ENCODE measurements at regions not wholly inside any gene's neighbourhood (a gene's known extent, or its start where the extent isn't known, plus 50 kb on each side); places are given as distances from the start of the nearest gene placed in this dataset.
A peak's percentile ranks its signal among the peaks of the same experiment; 100 is the strongest.
"Not testable (repeated sequence)": the region's sequence is repeated elsewhere in the genome, so short reads cannot be mapped to it uniquely, and the experiment has no call there.

GRCh38 chr6:126716032-126716431, 376.1 kb downstream of the CENPW start:
- in situ Hi-C loops (cut with HindIII; ENCODE audit: low pct_unique_long_range_greater_than_20kb, low sequenced_read_pairs): no loop called here
- no peak for DNase-seq (ENCODE audit: low read depth)

DNA sequence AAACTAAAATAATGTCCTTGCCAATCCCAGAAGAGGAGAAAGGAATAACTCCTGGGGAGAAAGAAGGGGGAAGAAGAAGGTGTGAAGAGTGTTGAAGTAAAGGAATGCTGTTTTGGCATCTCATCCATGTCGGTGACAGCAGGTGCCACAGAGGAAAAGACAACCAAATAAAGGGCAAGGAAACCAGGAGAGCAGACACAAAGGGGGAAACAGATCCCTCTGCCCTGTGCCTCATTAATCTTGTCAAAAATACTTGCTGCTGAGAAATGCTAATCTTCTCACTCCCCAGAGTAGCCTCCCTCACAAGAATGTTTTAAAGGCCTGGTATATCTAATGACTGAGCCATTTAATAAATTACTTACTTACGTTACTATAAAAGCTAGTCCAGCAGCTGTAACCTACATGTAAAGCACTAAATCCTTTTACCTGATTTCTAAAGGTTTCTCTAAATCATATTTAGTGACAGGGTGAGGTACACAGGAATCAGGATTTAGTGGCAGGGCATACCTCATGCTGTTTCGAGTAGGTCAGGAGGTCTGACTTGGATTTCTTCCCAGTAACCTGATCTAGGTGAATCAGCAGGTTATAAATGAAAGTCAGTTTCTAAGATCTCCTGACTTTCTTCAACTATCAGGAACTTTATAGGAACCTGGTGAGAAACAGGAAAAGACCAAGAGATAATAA, 377.1 kb downstream of the CENPW start:
- peak; percentile 4 for DNase-seq (ENCODE audit: low read depth)
- in situ Hi-C loops (cut with HindIII; ENCODE audit: low pct_unique_long_range_greater_than_20kb, low sequenced_read_pairs): no loop called here

- no peak for DNase-seq (ENCODE audit: low read depth)
- in situ Hi-C loops (cut with HindIII; ENCODE audit: low pct_unique_long_range_greater_than_20kb, low sequenced_read_pairs): no loop called here
Observed at GRCh38 chr6:126718600-126719327, 378.8 kb downstream of the CENPW start.

GRCh38 chr6:126720304-126720703, 380.4 kb downstream of the CENPW start:
- no peak for DNase-seq (ENCODE audit: low read depth)
- in situ Hi-C loops (cut with HindIII; ENCODE audit: low pct_unique_long_range_greater_than_20kb, low sequenced_read_pairs): no loop called here

- in situ Hi-C loops (cut with HindIII; ENCODE audit: low pct_unique_long_range_greater_than_20kb, low sequenced_read_pairs): no loop called here
- DNase-seq (ENCODE audit: low read depth): peak; percentile 42
Observed at GRCh38 chr6:126721581-126722160, 381.8 kb downstream of the CENPW start.

DNA sequence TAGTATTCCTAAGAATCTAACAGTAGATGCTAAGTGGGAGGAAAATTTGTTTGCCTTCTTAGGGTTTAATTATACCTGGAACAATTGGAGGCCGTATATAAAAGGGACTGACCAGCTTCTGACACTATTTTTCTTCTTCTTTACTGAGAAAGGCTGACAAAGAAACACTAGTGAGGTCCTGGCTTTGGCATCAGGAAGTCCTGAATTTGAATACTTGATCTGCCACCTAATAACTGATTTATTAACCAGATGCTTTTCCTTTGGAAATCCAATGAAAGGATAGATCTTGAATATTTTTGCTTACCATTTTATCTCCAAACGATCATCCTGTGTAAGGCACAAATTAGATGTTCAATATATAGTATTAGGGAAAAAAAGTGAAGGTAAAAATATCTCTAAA, 382.5 kb downstream of the CENPW start:
- no peak for DNase-seq (ENCODE audit: low read depth)
- in situ Hi-C loops (cut with HindIII; ENCODE audit: low pct_unique_long_range_greater_than_20kb, low sequenced_read_pairs): no loop called here

DNA sequence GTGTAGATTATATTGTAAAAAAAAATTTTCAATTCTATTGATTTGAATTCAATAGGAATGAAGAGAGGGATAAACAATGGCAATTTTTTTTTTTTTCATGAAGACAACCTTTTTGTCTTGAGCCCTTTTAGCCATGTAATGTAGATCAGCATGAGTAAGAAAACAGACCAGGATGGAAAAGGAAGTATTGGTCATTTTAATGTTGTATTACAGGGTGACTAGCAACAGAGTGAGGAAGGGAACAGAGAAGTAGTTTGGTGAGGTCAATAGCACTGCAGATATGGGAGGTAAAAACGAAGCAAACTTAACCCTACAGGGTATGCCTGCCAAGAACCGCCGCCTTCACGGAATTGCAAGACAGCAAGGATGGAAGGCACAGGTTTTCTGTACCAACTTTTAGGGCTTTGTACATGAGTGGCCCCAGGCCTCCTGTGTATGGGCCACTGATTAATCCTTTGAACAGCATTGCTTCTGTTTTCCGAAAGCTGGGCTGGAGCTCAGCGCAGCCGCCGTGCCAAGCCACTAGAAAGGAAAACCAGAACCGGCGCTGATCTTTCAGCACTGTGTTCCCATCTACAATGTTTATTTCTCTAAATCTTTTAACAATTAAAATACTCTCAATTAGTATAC, 383.7 kb downstream of the CENPW start:
- DNase-seq (ENCODE audit: low read depth): no peak
- in situ Hi-C loops (cut with HindIII; ENCODE audit: low pct_unique_long_range_greater_than_20kb, low sequenced_read_pairs): no loop called here

DNA sequence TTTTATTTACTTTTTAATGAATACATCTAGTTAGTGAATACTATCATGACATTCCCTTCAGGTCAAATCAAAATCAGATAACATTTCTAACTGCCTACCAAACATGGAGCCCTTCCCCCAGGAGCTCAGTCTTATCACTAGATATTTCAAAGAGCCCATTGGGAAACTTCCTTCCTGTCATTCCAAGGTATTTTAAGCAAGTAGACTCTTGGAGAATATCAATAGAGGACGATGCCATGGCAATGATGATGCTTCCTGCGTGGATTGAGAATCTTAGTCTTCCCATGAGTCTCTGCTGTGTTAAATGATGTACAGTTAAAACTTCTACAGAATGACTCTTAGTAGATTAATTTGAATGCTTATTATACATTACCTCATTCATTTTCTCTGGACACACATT, 384.9 kb downstream of the CENPW start:
- in situ Hi-C loops (cut with HindIII; ENCODE audit: low pct_unique_long_range_greater_than_20kb, low sequenced_read_pairs): no loop called here
- DNase-seq (ENCODE audit: low read depth): no peak

DNA sequence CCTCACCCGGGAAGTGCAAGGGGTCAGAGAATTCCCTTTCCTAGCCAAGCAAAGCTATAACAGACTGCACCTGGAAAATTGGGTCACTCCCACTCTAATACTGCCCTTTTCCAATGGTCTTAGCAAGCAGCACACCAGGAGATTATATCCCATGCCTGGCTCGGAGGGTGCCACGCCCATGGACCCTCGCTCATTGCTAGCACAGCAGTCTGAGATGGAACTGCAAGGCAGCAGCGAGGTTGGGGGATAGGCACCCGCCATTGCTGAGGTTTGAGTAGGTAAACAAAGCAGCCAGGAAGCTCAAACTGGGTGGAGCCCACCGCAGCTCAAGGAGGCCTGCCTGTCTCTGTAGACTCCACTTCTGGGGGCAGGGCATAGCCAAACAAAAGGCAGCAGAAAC, 386.5 kb downstream of the CENPW start:
- in situ Hi-C loops (cut with HindIII; ENCODE audit: low pct_unique_long_range_greater_than_20kb, low sequenced_read_pairs); DNase-seq (ENCODE audit: low read depth): not testable (repeated sequence)

DNA sequence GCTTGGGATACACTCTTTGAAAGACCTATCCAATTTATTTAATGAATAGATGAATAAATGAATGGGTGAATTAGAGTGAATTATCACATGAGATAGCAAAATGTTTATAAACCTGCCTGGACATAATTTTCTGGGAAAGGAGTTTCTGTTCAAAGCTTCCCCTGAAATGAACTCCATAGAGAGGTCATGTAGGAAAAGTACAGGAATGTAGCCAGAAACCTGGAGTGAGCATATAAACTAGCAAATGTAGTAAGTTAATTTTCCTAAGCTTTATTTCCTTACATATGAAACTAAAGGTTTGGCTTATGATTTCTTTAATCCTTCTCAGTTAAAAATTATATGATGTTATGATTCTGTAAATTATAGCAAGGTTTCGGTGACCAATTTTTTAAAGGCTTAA, 380.3 kb upstream of the RSPO3 start:
- no peak for DNase-seq (ENCODE audit: low read depth)

GRCh38 chr6:126738641-126739040, 379.8 kb upstream of the RSPO3 start:
- in situ Hi-C loops (cut with HindIII; ENCODE audit: low pct_unique_long_range_greater_than_20kb, low sequenced_read_pairs): no loop called here
- no peak for DNase-seq (ENCODE audit: low read depth)

More for the DNA sequence above, 380.3 kb upstream of the RSPO3 start:
- in situ Hi-C loops (cut with HindIII; ENCODE audit: low pct_unique_long_range_greater_than_20kb, low sequenced_read_pairs): no loop called here

DNA sequence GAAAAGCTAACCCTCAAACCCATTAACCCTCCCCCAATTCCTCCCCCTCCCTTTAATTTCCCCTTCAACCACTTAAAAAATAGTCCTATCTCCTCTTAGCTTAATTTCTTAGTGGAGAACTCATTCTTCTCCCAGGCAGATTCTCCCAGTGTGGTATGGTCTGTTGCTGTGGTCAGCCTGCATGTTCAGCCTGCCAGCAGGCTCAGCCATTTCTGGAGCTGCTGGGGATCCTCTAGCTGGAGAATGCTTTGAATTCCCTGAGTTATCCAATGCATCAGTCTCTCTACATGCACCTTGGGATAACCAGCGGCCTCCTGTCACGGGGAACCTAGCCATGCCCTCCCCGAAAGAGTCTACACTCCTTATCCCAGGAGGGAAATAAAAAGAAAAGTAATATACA, 375.4 kb upstream of the RSPO3 start:
- in situ Hi-C loops (cut with HindIII; ENCODE audit: low pct_unique_long_range_greater_than_20kb, low sequenced_read_pairs): no loop called here
- DNase-seq (ENCODE audit: low read depth): no peak

GRCh38 chr6:126747728-126748540, 370.5 kb upstream of the RSPO3 start:
- in situ Hi-C loops (cut with HindIII; ENCODE audit: low pct_unique_long_range_greater_than_20kb, low sequenced_read_pairs): no loop called here
- DNase-seq (ENCODE audit: low read depth): no peak

DNA sequence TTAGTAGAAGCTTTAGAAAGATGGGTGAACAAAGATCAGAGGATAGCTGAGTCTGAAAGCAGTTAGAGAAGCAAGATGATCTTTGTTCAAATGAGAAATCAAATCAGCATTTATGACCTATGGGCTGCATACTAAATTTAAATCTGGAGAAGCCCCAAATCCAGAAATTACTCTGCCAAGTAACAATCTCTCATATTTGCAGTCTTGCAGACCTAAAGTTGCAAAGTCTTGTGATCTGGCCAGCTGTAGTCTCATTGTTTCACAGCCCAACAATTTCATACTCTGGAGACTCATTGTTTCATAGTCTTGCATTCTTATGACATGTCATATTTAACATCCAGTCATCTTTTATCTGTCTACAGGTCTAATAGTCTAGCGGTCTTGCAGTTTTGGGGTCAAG, 364.9 kb upstream of the RSPO3 start:
- DNase-seq (ENCODE audit: low read depth): no peak
- in situ Hi-C loops (cut with HindIII; ENCODE audit: low pct_unique_long_range_greater_than_20kb, low sequenced_read_pairs): no loop called here

DNA sequence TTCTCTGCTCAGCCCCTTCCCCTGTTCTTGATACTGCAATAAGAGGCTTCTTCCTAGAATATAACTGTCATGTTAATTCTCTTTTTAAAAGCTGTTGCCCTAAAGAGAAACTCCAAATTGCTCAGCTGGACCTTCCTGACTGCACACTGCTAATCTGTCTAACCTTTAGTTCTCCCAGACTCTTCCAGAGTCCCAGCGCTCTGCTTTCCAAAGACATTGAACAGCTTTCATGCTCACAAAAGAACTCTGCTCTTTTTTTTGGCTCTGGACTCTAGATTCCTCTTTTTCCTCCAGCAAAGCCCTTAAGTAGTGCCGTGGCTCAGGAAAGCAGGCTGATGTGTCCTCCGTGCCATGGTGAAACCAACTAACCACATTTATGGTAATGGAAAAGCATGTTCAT, 356.6 kb upstream of the RSPO3 start:
- in situ Hi-C loops (cut with HindIII; ENCODE audit: low pct_unique_long_range_greater_than_20kb, low sequenced_read_pairs): no loop called here
- DNase-seq (ENCODE audit: low read depth): no peak

DNA sequence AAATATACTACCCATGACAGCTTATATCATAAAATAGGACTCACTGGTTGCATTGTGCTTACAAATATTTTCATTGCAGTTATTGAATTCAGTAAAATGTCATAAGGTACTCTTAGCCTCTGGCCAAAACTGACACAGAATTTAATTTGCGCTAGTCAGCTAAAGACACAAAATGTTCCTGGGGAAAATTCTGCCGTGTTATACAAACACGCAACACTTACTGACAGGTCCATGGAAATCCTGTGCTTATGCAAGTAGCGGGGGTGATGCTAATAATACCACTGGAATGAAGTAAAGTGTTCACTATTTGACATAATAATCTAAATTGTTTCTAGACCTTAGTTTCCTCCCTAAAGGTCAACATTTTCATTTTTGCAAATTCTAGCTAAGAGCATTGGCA, 354.4 kb upstream of the RSPO3 start:
- DNase-seq (ENCODE audit: low read depth): no peak
- in situ Hi-C loops (cut with HindIII; ENCODE audit: low pct_unique_long_range_greater_than_20kb, low sequenced_read_pairs): no loop called here

DNA sequence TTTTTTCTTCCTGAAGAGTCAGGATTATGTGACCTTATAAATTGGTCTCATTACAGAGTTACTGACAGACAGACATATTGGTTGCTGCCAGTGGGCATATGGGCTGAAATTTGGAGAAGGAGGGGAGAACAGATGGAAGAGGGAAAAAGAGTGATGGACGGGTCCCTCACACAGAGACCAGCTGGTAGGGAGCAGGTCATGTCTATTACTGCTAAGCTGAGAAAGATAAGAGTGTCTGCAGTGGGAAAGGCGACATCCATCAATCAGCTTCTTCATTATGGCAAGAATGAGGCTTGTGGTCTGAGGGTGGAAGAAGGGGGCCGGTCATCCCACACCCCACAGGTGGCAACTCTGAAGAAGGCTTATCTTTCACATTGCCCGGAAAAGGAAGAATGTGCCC, 353.8 kb upstream of the RSPO3 start:
- in situ Hi-C loops (cut with HindIII; ENCODE audit: low pct_unique_long_range_greater_than_20kb, low sequenced_read_pairs): no loop called here
- DNase-seq (ENCODE audit: low read depth): no peak

DNA sequence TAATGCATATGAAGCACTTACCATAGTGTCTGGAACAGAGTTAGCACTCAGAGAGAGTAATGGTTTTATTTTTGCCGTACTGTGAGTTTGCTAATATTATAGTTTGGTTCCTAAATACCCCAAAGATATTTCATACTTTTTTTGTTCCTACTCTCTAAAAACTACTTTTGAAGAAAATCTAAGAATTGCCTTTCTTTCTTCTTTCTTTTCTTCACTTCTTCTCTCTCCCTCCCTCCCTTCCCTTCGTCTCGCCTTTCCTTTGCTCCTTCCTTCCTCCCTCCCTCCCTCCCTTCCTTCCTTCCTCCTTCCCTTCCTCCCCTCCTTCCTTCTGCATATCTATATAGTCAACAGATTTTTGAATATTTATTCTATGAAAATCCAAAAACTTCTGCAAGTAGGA, 351.7 kb upstream of the RSPO3 start:
- in situ Hi-C loops (cut with HindIII; ENCODE audit: low pct_unique_long_range_greater_than_20kb, low sequenced_read_pairs): no loop called here
- DNase-seq (ENCODE audit: low read depth): no peak

- in situ Hi-C loops (cut with HindIII; ENCODE audit: low pct_unique_long_range_greater_than_20kb, low sequenced_read_pairs): no loop called here
- no peak for DNase-seq (ENCODE audit: low read depth)
Observed at GRCh38 chr6:126767711-126768110, 350.8 kb upstream of the RSPO3 start.

Measured in Caki2 (cell line).